ENCODE measurements at regions not wholly inside any gene's neighbourhood (a gene's known extent, or its start where the extent isn't known, plus 50 kb on each side); places are given as distances from the start of the nearest gene placed in this dataset.

DNA sequence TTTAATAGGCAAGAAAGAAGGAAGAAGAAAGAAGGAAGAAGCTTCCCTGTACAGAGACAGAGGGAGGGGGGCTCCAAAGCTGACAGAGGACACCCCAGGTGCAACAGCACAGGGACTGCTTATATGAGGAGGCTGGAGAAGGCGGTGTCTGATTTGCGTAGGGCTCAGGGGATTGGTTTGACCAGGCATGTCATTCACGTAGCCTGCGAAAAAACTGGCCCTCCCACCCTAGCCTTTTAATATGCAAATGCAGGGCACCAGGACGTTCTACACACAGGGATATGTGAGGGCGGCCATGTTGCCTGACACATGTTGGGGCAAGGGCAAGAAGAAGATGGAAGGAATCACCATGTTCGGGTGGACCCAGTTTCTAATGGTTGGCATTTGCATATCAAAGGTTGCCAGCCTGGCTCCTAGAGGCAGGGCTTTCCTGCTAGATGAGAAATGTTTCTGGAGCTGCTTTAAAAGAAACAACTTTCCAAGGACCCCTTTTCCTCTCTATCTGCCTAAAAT, 305.4 kb upstream of the CDYL start:
- no peak overlapping the region for H3K4me2 ChIP-seq (ENCODE audit: low read length)
- H4K20me1 ChIP-seq (ENCODE audit: insufficient read depth, low read length): no peaks in the 10 kb centered on the region
- H3K27me3 ChIP-seq (ENCODE audit: low read depth, low read length): no peaks in the 10 kb centered on the region
- H3K79me2 ChIP-seq (ENCODE audit: low read length): no peaks in the 10 kb centered on the region
- 0 out of 2 replicates have a peak, but pooled peaks cover 5% of the 10 kb centered on the region for H3K9me3 ChIP-seq (ENCODE audit: insufficient read depth, low read length)
- no peak overlapping the region for H2AFZ ChIP-seq (ENCODE audit: low read depth, low read length)
- no peaks in the 10 kb centered on the region for H3K36me3 ChIP-seq (replicated peaks; ENCODE audit: low read depth, low read length)
- H3K4me3 ChIP-seq (ENCODE audit: low read length): no peak overlapping the region
- H3K4me1 ChIP-seq (ENCODE audit: low read length): peaks cover 9% of the 10 kb centered on the region
- no peak overlapping the region for H3K9ac ChIP-seq (ENCODE audit: low read length)
- H3K27ac ChIP-seq (ENCODE audit: low read length): no peak overlapping the region
- no peak for TF ChIP-seq EZH2phosphoT487 (IDR thresholded peaks at IDR 0.05; ENCODE audit: low read depth)
- TF ChIP-seq, protein P1, sequence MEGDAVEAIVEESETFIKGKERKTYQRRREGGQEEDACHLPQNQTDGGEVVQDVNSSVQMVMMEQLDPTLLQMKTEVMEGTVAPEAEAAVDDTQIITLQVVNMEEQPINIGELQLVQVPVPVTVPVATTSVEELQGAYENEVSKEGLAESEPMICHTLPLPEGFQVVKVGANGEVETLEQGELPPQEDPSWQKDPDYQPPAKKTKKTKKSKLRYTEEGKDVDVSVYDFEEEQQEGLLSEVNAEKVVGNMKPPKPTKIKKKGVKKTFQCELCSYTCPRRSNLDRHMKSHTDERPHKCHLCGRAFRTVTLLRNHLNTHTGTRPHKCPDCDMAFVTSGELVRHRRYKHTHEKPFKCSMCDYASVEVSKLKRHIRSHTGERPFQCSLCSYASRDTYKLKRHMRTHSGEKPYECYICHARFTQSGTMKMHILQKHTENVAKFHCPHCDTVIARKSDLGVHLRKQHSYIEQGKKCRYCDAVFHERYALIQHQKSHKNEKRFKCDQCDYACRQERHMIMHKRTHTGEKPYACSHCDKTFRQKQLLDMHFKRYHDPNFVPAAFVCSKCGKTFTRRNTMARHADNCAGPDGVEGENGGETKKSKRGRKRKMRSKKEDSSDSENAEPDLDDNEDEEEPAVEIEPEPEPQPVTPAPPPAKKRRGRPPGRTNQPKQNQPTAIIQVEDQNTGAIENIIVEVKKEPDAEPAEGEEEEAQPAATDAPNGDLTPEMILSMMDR (IDR thresholded peaks at IDR 0.05; ENCODE audit: low read depth, low read length): no peak

DNA sequence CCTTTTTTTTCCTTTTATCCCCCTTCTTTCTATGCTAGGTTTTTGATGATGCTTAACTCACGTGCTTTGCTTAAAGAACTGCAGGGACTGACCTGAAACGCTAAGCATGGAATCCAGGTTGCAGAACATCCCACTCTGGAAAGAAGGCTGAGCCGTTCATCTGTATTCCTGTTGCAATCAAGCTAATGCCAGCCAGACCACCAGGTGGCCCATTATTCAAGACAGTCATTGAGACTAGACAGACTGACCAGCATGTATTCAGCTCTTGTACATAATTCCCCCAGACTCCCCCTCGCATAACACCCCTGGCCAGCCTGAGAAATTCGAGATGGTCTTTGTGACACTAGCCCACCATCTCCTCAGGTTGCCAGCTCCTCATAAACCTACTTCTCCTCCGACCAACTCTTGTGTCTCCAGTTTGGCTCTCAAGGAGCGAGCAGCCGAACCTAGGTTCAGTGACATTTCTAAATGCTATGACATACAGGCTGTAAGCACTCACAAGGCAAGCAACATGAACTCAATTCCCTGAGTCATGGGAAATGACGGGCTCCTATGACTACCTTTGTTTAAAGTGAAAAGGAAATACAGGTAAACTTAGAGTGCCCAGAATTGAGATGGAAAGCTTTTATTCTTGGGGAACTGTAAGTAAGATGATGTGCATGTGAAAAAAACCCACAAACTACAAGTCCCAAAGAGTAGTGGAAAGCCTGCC, 309.3 kb upstream of the CDYL start:
- Histone ChIP-seq H3K4me2 (ENCODE audit: low read length) (no peak overlapping the region), H3K36me3 (replicated peaks; ENCODE audit: low read depth, low read length) (no peaks in the 10 kb centered on the region), H3K9ac (ENCODE audit: low read length) (no peak overlapping the region), H4K20me1 (ENCODE audit: insufficient read depth, low read length) (no peaks in the 10 kb centered on the region), H3K79me2 (ENCODE audit: low read length) (no peaks in the 10 kb centered on the region), H3K4me3 (ENCODE audit: low read length) (no peak overlapping the region), H3K4me1 (ENCODE audit: low read length) (no peaks in the 10 kb centered on the region; the same call in 1 of the 2 replicates), H2AFZ (ENCODE audit: low read depth, low read length) (no peak overlapping the region), H3K27ac (ENCODE audit: low read length) (no peak overlapping the region), H3K9me3 (ENCODE audit: insufficient read depth, low read length) (0 out of 2 replicates have a peak, but pooled peaks cover 2% of the 10 kb centered on the region), H3K27me3 (ENCODE audit: low read depth, low read length) (peaks cover 5% of the 10 kb centered on the region; the same call in 1 of the 2 replicates)
- TF ChIP-seq EZH2phosphoT487 (IDR thresholded peaks at IDR 0.05; ENCODE audit: low read depth): no peak
- TF ChIP-seq, protein P1 (IDR thresholded peaks at IDR 0.05; ENCODE audit: low read depth, low read length): no peak

DNA sequence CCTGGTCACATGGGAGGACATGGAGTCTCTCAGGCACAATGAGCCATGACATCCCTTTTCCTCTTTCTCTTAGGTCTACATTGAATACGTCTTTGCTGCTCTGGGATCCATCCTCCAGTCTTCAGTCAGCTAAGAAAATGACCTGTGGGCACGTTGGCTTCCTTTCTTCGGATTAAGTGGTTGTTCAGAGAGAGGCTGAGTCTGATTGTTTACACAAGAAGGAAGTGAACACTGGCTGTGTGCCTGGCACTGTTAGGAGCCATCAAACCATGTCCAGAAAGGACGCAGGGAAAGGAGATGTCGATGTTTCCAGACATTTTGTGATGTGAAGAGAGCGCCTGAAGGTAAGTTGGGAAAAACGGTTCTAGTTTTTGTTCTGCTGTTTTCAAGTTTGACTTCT, 309.9 kb upstream of the CDYL start:
- no peaks in the 10 kb centered on the region for H3K36me3 ChIP-seq (replicated peaks; ENCODE audit: low read depth, low read length)
- no peaks in the 10 kb centered on the region for H4K20me1 ChIP-seq (ENCODE audit: insufficient read depth, low read length)
- peaks cover 7% of the 10 kb centered on the region for H3K4me1 ChIP-seq (ENCODE audit: low read length)
- H3K9ac ChIP-seq (ENCODE audit: low read length): no peak overlapping the region
- H3K27ac ChIP-seq (ENCODE audit: low read length): no peak overlapping the region
- H3K9me3 ChIP-seq (ENCODE audit: insufficient read depth, low read length): no peaks in the 10 kb centered on the region
- no peak overlapping the region for H3K4me2 ChIP-seq (ENCODE audit: low read length)
- H3K4me3 ChIP-seq (ENCODE audit: low read length): no peak overlapping the region
- H3K27me3 ChIP-seq (ENCODE audit: low read depth, low read length): peaks cover 9% of the 10 kb centered on the region; the same call in 1 of the 2 replicates
- no peak for TF ChIP-seq EZH2phosphoT487 (IDR thresholded peaks at IDR 0.05; ENCODE audit: low read depth)
- TF ChIP-seq, protein P1 (IDR thresholded peaks at IDR 0.05; ENCODE audit: low read depth, low read length): no peak
- no peak overlapping the region for H2AFZ ChIP-seq (ENCODE audit: low read depth, low read length)
- H3K79me2 ChIP-seq (ENCODE audit: low read length): no peaks in the 10 kb centered on the region

DNA sequence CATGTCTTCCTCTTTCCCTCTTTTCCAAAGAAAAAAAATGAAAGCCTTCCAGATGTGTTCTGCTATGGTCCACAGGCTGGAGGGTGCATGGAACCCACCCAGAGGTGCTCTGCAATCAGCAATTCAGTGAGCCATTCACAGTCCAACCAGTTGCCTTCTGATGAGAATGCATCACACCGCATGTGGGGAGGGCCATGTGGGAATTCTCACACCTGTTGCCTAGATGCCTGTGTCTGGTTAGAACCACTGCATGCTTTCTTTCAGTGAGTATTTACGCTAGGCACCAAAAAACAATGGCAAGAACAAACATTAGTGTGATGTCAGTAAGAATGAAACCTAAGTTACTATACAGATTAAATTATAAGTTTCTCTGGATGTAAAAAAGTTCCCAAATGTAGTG, 311.6 kb upstream of the CDYL start:
- Histone ChIP-seq H3K4me2 (ENCODE audit: low read length) (no peak overlapping the region), H2AFZ (ENCODE audit: low read depth, low read length) (no peak overlapping the region), H3K9ac (ENCODE audit: low read length) (no peak overlapping the region), H3K36me3 (replicated peaks; ENCODE audit: low read depth, low read length) (no peaks in the 10 kb centered on the region), H3K27ac (ENCODE audit: low read length) (no peak overlapping the region), H3K4me3 (ENCODE audit: low read length) (no peak overlapping the region), H3K9me3 (ENCODE audit: insufficient read depth, low read length) (no peaks in the 10 kb centered on the region), H3K79me2 (ENCODE audit: low read length) (no peaks in the 10 kb centered on the region), H3K4me1 (ENCODE audit: low read length) (peaks cover 16% of the 10 kb centered on the region), H4K20me1 (ENCODE audit: insufficient read depth, low read length) (no peaks in the 10 kb centered on the region), H3K27me3 (ENCODE audit: low read depth, low read length) (peaks cover 9% of the 10 kb centered on the region; the same call in 1 of the 2 replicates)
- TF ChIP-seq EZH2phosphoT487 (IDR thresholded peaks at IDR 0.05; ENCODE audit: low read depth): no peak
- TF ChIP-seq, protein P1 (IDR thresholded peaks at IDR 0.05; ENCODE audit: low read depth, low read length): no peak
